Activated naive CD4-positive, alpha-beta T cell treated with anti-CD3 and anti-CD28 coated beads, Interleukin-2, amount 50 U/mL, for 72 hours (primary cell): ENCODE measurements at regions not wholly inside any gene's neighbourhood (a gene's known extent, or its start where the extent isn't known, plus 50 kb on each side); places are given as distances from the start of the nearest gene placed in this dataset.

ENCODE experiments used
- ATAC-seq, 2 donors: fragments of 150-1000 bp; cut with Tn5 transposase; 2 replicates each; pipeline ENCODE4 v1.10.0; 2021; ENCODE audit warnings: mild to moderate bottlenecking in 2 of 2, moderate library complexity in 2 of 2
- DNase-seq, 2 donors: peaks; one replicate each; pipeline ENCODE4 v3.0.0; 2021 to 2022; ENCODE audit warnings: low spot score in 2 of 2
- H3K27ac Mint-ChIP-seq, 2 donors: one replicate each; pipeline ENCODE4 v1.8.0; 2022; ENCODE audit warnings: mild to moderate bottlenecking in 2 of 2, mixed read lengths in 2 of 2
- H3K36me3 Mint-ChIP-seq, 2 donors: one replicate each; pipeline ENCODE4 v1.8.0; 2022; ENCODE audit warnings: mixed read lengths in 2 of 2
- H3K9me3 Mint-ChIP-seq, 2 donors: one replicate each; pipeline ENCODE4 v1.8.0; 2022; ENCODE audit warnings: mixed read lengths in 2 of 2

DNA sequence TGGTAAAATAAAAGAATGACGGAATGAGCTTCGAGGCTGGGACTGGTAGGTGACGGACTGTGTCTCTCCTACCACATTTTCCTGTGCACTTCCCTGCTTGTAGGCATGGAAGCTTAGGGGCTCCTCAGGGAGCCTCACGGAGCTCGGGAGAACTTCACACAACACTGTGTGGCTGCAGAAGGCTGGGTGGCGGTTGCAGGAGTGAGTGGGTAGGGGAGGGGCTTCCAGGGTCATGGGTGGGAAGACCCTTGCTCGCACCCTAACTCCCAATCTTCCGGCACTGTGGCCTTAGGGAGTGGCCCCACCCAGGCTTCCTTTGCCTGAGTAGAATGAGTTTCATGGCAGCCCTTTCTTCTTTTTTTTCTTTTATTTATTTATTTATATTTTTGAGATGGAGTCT is 128.6 kb downstream of the INHBB start:
- no peaks in the 10 kb centered on the region for H3K36me3 Mint-ChIP-seq
- no peak overlapping the region for H3K27ac Mint-ChIP-seq
- no peak for ATAC-seq
- DNase-seq = no peak
- H3K9me3 Mint-ChIP-seq = peaks cover 0 to 4% of the 10 kb centered on the region in 2 donors

GRCh38 chr2:120476141-120476540 is 130.2 kb downstream of the INHBB start:
- ATAC-seq (no peak), DNase-seq (no peak)
- Mint-ChIP-seq H3K9me3 (peaks cover 0 to 4% of the 10 kb centered on the region in 2 donors), H3K36me3 (no peaks in the 10 kb centered on the region), H3K27ac (no peak overlapping the region)

GRCh38 chr2:120477198-120477597 is 131.3 kb downstream of the INHBB start:
- ATAC-seq = no peak
- H3K9me3 Mint-ChIP-seq = peaks cover 0 to 4% of the 10 kb centered on the region in 2 donors
- no peak for DNase-seq
- no peaks in the 10 kb centered on the region for H3K36me3 Mint-ChIP-seq
- H3K27ac Mint-ChIP-seq = no peak overlapping the region

GRCh38 chr2:120477831-120478481 is 132.0 kb downstream of the INHBB start:
- no peak for ATAC-seq
- Mint-ChIP-seq H3K27ac (no peak overlapping the region), H3K9me3 (no peaks in the 10 kb centered on the region), H3K36me3 (no peaks in the 10 kb centered on the region)
- no peak for DNase-seq

- Mint-ChIP-seq H3K36me3 (no peaks in the 10 kb centered on the region), H3K9me3 (no peaks in the 10 kb centered on the region), H3K27ac (peak overlapping the region; percentile 9 to 16)
- ATAC-seq (no peak), DNase-seq (no peak)
Observed at GRCh38 chr2:120480346-120480902, 134.5 kb downstream of the INHBB start.

DNA sequence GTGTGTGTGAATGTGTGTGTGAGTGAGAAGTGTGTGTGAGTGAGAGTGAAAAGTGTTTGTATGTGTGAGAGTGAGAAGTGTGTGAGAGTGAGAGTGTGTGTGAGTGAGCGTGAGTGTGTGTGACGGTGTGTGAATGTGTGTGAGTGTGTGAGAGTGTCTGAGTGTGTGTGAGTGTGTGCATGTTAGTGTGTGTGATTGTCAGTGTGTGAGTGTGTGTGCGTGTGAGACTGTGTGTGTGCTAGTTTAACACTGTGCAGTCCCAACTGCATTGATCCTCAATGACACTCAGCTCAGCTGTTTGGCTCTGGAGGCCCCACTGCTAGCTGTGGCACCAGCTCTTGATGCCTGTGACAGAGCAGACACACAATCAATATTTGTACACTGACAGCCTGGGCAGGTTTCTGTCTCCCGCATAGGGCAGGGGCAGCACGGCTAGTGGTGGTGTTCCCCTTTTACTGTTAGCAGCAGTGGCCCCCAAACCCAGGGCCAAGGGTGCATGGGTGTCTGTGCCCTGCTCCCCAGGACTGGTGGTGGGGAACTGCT is 135.0 kb downstream of the INHBB start:
- no peak for ATAC-seq
- Mint-ChIP-seq H3K9me3 (no peaks in the 10 kb centered on the region), H3K36me3 (no peaks in the 10 kb centered on the region), H3K27ac (no peak overlapping the region)
- DNase-seq = no peak

GRCh38 chr2:120481446-120482194 is 135.7 kb downstream of the INHBB start:
- H3K9me3 Mint-ChIP-seq = no peaks in the 10 kb centered on the region
- DNase-seq = no peak
- H3K36me3 Mint-ChIP-seq = no peaks in the 10 kb centered on the region

DNA sequence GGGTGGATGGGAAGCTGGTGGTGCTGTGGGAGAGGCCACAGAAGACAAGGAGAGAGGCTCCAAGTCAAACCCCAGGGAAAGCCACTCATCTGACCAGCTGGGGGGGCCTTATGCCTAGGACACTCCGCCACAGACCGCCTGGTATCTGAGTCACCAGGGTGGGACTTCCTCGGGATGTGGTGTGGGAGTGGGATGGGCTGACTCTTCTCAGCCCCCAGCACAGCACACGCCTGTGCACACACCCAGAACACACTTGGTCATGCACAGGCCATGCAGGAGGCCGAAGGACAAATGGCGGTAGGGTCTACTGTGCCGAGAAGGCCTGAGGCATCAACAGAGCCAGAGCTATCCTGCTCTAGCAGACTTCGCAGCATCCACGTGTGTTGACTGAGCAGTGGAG is 136.4 kb downstream of the INHBB start:
- DNase-seq (no peak), ATAC-seq (no peak)
- Mint-ChIP-seq H3K9me3 (no peaks in the 10 kb centered on the region), H3K27ac (no peak overlapping the region), H3K36me3 (no peaks in the 10 kb centered on the region)

More at GRCh38 chr2:120481446-120482194, 135.7 kb downstream of the INHBB start:
- ATAC-seq = no peak
- H3K27ac Mint-ChIP-seq = no peak overlapping the region

- Mint-ChIP-seq H3K36me3 (no peaks in the 10 kb centered on the region), H3K9me3 (no peaks in the 10 kb centered on the region), H3K27ac (no peak overlapping the region)
- DNase-seq (no peak), ATAC-seq (no peak)
Observed at GRCh38 chr2:120483355-120483754, 137.4 kb downstream of the INHBB start.

GRCh38 chr2:120485096-120485495 is 139.2 kb downstream of the INHBB start:
- Mint-ChIP-seq H3K9me3 (no peaks in the 10 kb centered on the region), H3K36me3 (no peaks in the 10 kb centered on the region), H3K27ac (no peak overlapping the region)
- ATAC-seq (no peak), DNase-seq (no peak)

GRCh38 chr2:120486441-120486840 is 140.5 kb downstream of the INHBB start:
- no peak overlapping the region for H3K27ac Mint-ChIP-seq
- ATAC-seq (no peak), DNase-seq (no peak)
- no peaks in the 10 kb centered on the region for H3K36me3 Mint-ChIP-seq
- H3K9me3 Mint-ChIP-seq = no peaks in the 10 kb centered on the region

DNA sequence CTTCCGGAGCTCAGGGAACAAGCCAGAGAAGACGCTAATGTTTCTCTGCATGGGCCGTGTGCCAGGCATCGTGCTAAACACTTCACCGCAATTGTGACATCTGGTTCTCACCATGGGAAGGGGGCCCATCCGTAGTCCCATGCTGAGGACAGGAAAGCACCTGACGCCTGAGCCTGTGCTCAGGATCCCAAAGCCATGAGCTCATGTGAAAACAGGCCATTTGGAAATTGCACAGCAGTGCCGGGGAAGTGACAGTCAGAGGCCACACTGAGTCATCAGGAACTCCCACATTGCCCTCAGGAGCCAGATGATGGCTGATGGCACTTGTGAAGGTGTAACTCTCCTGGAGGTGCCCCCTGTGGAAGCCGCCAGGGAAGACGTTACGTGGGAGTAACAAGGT is 141.0 kb downstream of the INHBB start:
- Mint-ChIP-seq H3K9me3 (no peaks in the 10 kb centered on the region), H3K27ac (no peak overlapping the region), H3K36me3 (no peaks in the 10 kb centered on the region)
- DNase-seq (no peak), ATAC-seq (no peak)

- DNase-seq (no peak), ATAC-seq (no peak)
- Mint-ChIP-seq H3K36me3 (no peaks in the 10 kb centered on the region), H3K9me3 (no peaks in the 10 kb centered on the region), H3K27ac (peak overlapping the region in 1 of 2 donors; percentile 48)
Observed at GRCh38 chr2:120488531-120488930, 142.6 kb downstream of the INHBB start.

- DNase-seq (no peak), ATAC-seq (no peak)
- Mint-ChIP-seq H3K9me3 (no peaks in the 10 kb centered on the region), H3K27ac (peak overlapping the region in 1 of 2 donors; percentile 48), H3K36me3 (no peaks in the 10 kb centered on the region)
Observed at GRCh38 chr2:120489023-120489422, 143.1 kb downstream of the INHBB start.

DNA sequence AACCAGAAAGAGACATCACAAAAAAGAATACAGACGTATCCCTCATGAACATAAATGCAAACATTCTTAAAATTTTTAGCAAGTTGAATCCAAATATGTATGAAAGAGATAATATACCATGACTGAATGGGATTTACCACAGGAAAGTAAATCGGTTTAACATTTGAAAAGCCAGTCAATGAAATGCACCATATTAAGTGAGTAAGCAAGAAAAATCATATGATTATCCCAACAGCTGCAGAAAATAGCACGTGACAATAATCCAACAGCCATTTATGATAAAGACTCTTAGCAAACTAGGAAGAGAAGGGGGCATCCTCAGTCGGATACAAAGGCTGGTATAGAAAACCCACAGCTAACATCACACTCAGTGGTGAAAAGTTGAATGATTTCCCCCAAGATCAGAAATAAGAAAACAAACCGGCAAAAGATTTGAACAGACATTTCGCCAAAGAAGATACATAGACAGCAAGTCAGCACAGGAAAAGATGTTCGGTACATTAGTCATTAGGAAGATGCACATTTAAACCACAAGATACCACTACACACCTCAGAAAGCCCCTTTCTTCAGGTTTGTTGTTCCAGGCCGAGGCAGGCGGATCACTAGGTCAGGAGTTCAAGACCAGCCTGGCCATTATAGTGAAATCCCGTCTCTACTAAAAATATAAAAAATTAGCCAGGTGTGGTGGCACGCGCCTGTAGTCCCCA is 144.3 kb downstream of the INHBB start:
- ATAC-seq = no peak
- no peaks in the 10 kb centered on the region for H3K36me3 Mint-ChIP-seq
- no peak for DNase-seq
- no peaks in the 10 kb centered on the region for H3K9me3 Mint-ChIP-seq
- H3K27ac Mint-ChIP-seq = no peak overlapping the region

GRCh38 chr2:120491111-120491625 is 145.2 kb downstream of the INHBB start:
- no peak overlapping the region for H3K27ac Mint-ChIP-seq
- H3K9me3 Mint-ChIP-seq = no peaks in the 10 kb centered on the region
- no peak for ATAC-seq
- H3K36me3 Mint-ChIP-seq = no peaks in the 10 kb centered on the region
- no peak for DNase-seq

GRCh38 chr2:120493231-120493630 is 147.3 kb downstream of the INHBB start:
- DNase-seq (no peak), ATAC-seq (no peak)
- H3K36me3 Mint-ChIP-seq = no peaks in the 10 kb centered on the region
- H3K9me3 Mint-ChIP-seq = no peaks in the 10 kb centered on the region
- H3K27ac Mint-ChIP-seq = no peak overlapping the region
